ENCODE measurements at regions not wholly inside any gene's neighbourhood (a gene's known extent, or its start where the extent isn't known, plus 50 kb on each side); places are given as distances from the start of the nearest gene placed in this dataset.

DNA sequence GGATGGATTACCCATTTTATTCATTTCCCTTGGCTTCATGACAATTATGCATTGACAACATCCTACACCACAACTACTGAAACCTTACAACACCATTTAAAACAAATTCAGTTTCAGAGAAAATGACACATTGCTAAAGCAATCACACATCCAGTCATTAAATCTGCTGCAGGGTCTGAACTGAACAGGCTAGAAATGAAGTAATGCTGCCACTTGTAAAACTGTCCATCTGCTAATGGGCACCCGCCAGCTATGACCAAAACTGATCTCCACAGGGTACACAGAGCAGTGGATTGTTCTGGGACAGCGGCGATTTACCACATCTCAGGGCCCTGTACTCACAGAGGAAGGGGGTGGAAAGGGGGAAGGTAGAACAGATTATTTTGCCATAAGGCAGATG is 172.9 kb upstream of the FBXL4 start:
- no peak for TF ChIP-seq POLR2A (IDR thresholded peaks at IDR 0.05)
- TF ChIP-seq, protein P1, sequence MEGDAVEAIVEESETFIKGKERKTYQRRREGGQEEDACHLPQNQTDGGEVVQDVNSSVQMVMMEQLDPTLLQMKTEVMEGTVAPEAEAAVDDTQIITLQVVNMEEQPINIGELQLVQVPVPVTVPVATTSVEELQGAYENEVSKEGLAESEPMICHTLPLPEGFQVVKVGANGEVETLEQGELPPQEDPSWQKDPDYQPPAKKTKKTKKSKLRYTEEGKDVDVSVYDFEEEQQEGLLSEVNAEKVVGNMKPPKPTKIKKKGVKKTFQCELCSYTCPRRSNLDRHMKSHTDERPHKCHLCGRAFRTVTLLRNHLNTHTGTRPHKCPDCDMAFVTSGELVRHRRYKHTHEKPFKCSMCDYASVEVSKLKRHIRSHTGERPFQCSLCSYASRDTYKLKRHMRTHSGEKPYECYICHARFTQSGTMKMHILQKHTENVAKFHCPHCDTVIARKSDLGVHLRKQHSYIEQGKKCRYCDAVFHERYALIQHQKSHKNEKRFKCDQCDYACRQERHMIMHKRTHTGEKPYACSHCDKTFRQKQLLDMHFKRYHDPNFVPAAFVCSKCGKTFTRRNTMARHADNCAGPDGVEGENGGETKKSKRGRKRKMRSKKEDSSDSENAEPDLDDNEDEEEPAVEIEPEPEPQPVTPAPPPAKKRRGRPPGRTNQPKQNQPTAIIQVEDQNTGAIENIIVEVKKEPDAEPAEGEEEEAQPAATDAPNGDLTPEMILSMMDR (IDR thresholded peaks at IDR 0.05), result no peak
